ENCODE measurements at regions not wholly inside any gene's neighbourhood (a gene's known extent, or its start where the extent isn't known, plus 50 kb on each side); places are given as distances from the start of the nearest gene placed in this dataset.
"Not testable (repeated sequence)": the region's sequence is repeated elsewhere in the genome, so short reads cannot be mapped to it uniquely, and the experiment has no call there.

DNA sequence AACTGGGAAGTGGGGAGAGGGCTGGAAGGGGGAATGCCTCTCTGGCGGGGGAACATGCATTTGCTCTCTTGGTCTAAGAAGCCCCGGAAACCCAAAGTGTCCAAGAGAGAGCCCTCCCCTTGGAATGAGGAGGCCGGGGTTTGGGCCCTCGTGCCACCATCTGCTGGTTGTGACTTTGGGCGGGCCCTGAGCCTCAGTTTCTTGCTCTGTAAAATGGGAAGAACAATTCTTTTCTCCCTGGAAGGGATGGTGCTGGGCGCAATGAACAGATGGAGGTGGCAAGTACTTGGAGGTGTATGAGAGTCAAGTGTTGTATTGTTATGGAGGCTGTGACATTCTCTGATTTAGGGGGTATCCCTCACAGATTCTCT lies 69.9 kb upstream of the TARDBP start:
- DNase-seq = no peak

DNA sequence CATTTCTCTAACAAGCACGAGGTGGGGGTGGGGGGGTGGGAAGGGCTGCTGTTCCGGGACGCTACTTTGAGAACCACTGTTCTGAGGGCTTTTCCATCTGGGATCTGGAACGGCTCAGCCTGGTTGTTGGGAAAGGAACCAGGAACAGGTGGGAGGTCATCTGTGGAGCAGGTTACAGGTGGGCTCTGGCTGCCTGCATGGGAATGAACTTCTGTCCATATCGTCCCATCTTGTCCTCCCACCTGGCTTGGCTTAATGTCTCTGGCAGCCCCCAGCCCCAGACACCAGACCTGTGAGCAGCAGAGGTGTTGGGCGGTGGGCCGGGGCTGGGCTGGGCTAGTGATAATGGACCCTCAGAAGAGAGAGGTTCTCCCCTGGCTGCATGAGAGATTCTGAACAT lies 69.4 kb upstream of the TARDBP start:
- DNase-seq = no peak

DNA sequence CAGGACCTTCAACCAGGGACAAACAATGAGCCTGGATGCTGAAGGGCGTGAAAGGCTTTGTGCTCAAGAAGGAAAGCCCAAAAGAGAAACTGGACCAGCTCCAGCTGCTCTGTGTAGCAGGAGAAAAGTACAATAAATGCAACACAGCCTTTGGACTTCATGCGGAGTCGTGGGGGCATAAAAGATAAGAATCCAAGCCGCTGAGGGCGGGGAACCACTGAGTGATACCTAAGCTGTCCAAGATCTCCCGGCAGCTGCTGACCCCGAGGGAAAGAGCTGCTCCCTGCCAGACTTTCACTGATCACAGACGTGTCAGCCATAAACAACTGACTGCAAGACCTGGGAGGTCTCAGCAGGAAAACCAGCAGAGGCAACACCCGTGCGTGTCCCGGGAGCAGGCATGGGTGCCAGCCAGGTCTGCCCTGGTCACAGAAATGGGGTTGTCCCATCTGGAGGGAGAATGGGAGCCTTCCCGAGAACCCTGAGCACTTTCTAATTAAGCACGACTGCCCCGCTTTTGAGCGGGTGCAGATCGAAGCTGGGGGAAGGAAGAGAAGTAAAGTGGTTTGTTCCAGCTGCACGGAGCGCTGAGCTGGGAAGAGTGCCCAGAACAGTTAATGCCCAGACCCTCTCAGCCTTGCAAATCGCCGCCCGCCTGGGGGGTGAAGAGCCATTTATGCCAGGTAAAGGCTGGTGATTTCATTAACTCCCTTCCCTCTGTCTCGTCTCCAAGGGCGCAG lies 68.3 kb upstream of the TARDBP start:
- peak; percentile 37 for DNase-seq

DNA sequence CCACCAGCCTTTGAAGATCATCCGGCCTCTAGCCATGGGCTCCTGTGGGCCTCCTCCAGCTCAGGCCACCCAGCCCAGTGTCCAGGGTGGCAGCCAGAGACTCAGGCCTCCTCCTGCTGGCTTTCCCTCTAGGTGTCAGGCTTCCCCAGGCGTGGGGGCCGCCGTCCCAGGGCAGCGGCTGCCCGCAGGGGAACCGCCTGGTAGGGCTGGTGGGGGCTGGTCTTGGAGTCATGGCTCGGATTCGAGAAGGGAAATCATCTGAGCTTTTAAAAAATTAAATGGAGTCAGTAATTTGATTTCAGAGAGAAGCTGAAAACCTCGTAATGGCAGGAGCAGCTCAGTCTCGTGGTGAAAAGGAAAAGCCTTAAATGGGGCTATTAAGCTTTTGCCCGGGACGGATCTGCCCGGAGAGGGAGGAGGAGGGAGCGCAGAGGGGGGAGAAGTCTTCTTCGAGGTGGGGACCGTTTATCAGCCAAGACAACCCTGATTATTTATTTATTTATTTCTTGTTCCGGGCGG lies 66.4 kb upstream of the TARDBP start:
- DNase-seq = no peak

DNA sequence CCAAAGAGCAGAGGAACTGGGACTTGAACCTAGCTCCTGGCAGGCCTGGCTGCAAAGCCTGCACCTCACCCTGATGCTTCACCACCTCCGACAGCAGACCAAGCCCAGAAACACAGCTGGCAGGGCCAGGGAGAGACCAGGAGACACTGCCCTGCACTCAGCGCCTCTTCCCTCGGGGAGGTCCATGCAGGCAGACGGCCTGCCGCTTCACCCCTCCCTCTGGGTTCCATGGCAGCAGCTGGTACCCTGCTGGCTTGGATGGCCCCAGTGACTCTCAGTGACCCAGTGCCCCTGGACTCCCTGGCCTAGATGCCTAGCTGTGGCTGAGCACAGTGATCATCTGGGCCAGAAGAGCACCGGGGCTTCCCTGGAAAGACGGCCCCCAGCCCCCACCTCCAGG lies 65.3 kb upstream of the TARDBP start:
- no peak for DNase-seq

DNA sequence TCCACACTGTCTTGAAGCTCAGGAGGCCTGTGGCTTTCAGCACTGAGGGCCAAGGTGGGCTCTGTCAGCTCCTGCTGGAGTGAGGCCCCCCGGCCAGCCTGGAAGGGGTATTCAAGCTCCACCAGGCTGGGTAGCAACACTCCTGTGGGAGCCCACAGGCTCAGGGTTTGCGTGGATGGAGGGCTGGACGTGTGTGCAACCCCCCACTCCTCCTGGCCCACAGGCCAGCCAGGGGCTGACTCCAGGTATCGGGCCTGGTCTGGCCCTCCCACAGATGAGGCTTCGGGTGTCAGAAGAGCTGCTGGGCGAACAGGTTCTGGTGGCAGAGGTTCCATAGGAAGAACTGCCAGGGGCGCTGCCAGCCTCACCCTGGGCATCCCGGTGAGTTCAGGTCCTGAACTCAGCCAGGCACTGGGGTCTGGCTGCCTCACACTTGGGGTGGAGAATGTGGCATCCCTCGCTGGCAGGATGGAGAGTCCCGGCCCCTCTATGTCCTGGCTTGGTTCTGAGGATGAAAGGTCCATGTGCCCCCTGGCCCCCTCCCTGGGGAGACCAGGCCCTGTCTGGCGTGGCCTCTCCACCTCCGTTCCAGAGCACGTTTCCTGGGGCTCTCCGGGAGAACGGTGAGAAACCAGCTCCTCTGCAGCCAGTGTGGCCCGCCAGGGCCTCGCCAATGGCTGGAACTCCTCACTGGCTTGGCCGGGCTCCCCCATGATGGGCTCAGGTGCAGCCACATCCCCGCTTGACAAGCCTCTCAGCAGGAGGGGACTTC lies 64.6 kb upstream of the TARDBP start:
- DNase-seq = no peak

DNA sequence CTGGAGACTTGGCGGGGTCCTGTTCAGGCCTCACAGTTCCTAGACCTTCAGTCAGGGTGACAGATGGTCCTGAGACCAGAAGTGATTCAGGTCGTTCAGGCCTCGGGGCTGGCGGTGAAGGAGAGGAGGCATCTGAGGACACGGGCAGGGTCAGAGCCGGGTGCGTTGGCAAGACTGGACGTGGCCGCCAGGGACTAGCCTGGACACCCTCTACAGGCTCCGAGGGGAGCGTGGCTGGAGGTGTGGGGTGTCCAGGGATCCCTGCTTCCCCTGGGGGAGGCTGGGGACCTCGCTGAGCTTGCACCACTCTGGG lies 64.0 kb upstream of the TARDBP start:
- DNase-seq = no peak

DNA sequence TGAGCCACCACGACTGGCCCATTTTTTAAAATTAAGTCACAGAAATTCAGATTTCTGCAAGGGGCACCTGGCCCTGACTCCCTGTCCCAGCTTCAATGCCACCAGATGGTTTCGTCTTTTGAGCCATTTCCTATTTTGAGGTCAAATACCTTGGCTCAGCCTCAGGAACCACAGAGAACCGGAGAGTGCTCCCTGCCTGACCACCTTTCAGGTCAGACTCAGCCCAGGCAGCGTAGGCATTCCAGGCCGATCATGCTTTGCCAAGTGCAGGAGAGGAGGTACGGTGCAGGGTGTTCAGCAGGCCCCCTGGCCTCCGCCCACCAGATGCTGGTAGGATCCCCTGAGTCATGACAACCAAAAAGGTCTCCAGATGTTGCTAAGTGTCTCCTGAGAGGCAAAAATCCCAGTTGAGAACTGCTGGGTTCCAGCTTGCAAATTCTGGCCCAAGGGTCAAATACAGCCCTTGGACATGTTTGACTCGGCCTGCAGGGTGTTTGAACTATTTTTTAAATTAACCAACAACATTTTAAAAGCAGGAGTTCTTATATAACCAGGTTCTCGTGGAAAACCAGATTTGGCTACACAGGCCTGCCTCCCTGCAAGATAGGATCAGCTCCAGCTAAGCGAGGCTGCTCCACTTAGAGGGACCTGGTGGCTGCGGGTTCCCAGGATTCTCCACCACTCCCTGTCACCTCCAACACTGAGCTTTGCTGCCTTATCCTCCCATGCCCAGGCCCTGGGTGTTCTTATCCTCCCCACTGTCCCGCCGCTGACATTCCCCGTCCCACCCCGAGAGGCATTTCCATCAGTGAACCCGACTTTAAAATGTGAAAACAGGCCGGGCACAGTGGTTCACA lies 61.9 kb upstream of the TARDBP start:
- DNase-seq = no peak

DNA sequence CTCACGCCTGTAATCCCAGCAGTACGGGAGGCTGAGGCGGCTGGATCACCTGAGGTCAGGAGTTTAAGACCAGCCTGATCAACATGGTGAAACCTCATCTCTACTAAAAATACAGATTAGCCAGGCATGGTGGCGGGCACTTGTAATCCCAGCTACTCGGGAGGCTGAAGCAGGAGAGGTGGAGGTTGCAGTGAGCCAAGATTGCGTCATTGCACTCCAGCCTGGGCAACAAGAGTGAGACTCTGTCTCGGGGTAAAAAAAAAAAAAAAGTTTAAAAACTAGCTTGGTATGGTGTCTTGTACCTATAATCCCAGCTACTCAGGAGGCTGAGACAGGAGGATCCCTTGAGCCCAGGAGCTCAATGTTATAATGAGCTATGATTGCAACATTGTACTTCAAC lies 61.2 kb upstream of the TARDBP start:
- not testable (repeated sequence) for DNase-seq

DNA sequence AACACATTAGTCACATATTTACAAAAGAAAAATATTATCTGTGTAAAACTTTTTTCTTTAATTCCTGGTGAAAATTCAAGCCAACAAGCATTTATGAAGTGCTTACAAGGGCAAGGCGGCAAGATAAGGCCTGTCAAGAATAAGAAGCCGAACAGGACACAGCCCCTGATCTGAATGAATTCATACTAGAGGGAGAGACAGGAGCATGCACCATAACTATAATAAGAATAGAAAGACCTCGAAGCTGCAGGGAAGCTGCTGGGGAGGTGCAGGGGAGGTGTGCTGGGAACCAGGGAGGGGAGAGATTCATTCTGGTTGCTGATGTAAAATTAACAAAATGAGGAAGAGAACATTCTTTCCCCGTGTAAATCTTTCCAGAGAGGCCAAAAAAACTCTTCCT lies 60.5 kb upstream of the TARDBP start:
- no peak for DNase-seq

DNA sequence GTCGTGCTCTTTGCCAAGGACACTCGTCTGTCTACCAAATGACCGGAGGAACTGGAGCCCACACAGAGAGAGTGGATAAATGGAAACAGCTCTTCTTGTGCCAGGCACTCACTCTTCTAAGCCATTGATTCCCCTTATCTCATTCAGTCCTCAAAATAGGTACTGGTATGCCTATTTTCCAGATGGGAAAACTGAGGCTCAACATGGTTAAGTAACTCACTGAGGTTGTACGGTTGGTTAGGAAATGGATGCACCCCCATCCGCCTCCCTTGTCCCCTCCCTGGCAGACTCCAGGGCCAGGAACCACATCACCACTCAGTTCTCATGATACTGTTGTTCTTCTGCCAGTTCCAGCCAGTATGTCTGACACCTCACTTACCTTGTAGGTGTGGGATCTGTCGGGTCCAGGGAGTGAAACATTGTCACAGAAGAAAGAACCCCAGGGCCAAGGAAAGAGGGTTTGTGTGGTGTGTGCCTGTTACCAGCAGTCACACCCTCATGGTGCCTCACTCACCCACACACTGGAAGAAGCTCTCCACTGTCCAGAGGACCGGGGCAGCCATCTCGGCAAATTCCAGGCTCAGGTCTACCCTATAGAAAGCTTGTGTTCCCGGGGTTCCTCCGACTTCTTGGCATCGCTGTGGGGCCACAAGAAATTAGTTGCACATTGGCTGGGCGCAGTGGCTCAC lies 58.8 kb upstream of the TARDBP start:
- no peak for DNase-seq

DNA sequence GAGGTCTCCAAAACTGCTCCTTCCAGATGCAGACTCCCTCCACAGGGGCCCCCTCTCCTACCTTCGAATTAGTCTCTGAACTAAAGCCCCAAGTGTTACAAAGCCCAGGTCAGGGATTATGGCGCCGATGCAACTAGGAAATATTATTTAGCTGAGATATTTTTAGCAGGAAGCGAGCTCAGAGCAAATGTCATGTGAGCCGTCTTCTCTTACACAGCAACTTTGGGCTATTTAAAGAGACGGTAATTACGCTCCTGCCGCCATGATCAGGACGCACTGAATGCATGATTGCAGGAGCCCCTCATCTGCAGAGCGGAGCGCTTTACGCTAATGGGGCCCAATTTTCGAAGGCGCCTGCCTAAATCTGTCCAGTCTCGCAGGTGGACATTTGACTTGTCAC lies 55.3 kb upstream of the TARDBP start:
- no peak for DNase-seq

DNA sequence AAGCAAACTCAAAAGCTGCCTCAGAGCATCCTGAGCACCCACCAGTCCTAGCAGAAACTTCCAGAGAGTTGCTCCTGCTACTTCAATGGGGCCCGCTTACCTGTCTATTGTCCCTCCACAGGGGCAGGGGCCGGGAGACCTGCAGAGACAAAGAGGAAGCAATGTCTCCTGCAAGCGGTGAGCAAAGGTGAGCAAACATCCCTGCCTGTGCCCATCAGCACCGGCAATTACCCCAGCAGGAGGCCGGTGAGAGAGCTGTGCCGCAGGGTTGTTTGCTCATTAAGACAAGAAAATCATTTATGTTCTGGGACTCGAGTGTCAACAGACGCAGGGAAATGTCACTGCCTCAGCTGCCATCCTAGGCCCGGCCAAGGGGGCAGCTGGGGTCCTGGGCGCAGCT lies 53.8 kb upstream of the TARDBP start:
- DNase-seq = peak; percentile 32

DNA sequence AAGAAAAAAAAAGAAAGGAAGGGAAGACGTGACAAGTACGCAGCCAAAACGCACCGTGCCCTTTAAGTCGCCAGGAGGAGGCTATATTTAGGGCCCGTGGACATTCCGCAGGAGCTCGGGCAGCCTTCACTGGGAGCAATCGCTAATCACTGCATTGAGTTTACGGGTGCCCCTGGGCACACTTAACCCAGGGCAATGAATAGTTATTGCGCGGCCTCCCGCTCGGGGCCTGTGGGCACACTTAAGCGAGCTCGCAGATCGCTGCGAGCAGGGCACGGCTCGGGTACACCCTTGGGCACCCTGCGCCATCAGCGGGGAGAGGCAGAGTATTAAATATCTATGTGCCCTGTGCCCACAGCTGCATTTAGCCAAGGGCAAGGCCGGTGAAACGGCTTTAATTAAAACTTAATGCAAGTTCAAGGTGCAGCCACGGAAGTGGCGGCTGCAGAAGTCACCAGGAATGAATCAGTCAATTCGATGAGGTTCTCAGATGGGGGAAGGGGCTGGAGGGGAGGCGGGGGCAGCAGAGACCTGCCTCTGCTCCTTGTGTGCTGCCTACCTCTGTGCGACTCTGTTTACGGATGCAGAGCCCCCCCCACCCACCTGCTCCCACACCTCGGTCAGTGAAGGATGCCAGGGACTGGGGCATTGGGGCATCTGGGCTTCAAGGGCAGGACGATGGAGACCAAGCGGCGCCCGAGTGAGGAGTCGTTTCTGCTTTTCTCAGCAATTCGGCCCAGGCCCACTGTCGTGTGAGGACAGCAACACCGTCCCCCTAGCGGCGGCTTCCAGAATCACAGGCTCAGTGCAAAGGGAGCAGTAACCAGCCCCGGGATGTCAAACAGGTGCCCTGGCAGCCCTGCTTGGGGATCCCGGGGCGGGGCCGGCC lies 51.8 kb upstream of the TARDBP start:
- peak; percentile 81 for DNase-seq

DNA sequence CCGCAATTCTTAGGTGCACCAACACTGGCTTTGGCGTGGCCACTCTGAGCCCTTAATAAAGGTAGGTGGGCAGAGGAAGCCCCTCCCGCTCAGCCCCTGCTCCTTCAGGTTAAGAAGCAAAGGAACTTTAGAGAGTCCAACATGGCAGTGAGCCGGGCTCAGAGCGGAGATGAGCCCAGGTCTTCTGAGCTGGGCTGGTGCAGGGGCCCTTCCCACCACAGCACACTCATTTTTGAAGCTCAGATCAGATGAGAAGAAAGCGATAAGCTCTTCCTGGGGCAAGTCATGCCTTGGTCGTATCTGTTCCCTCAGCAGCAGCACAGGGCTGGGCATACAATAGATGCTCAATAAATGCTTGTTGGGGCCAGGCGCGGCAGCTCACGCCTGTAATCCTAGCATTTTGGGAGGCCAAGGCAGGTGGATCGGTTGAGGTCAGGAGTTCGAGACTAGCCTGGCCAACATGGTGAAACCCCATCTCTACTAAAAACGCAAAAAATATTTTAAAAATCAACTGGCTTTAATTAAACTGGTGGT lies 51.1 kb upstream of the TARDBP start:
- no peak for DNase-seq

DNA sequence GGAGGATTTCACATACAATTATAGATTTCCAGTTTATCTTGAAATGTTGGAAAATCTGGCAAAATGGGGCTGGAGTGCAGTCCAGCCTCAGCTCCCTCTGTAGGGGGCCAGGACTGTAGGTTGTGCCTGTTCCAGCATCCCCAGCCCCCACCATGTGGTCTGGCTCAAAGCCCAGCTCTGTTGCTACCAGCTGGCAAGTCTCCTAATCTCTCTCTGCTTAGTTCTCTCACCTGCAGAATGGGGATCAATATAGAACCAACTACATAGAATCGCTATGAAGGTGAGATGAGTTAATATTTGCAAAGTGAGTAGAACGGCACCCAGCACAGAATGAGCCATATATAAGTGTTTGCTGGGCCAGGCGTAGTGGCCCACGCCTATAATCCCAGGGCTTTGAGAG lies 50.0 kb upstream of the TARDBP start:
- DNase-seq = peak; percentile 20
